ENCODE measurements at regions not wholly inside any gene's neighbourhood (a gene's known extent, or its start where the extent isn't known, plus 50 kb on each side); places are given as distances from the start of the nearest gene placed in this dataset.

- in situ Hi-C loops (cut with MboI) (no loop called here), intact Hi-C loops (cut with micrococcal nuclease) (no loop called here)
- H3K9me1 ChIP-seq (ENCODE audit: control insufficient read depth, insufficient read depth, low read length): no peaks in the 10 kb centered on the region
- no peaks in the 10 kb centered on the region for H3K36me3 ChIP-seq (ENCODE audit: control insufficient read depth, insufficient read depth, low read length)
- H3K27me3 ChIP-seq (ENCODE audit: control insufficient read depth in 2 of 2, insufficient read depth in 2 of 2, low read length in 2 of 2): peaks cover 6 to 86% of the 10 kb centered on the region in 2 experiments; a peak in 3 of 5 replicates
- H3K79me2 ChIP-seq (ENCODE audit: control insufficient read depth, insufficient read depth, low read length): no peaks in the 10 kb centered on the region
- WGBS (ENCODE audit: insufficient coverage, low coverage, missing lambda C conversion rate): 3% methylated on average over 9 of the region's 17 CpGs
- no peaks in the 10 kb centered on the region for H3K9me3 ChIP-seq (replicated peaks; ENCODE audit: control insufficient read depth, insufficient read depth, low read depth, low read length)
- ATAC-seq (no peak), FAIRE-seq (no peak), DNase-seq (ENCODE audit: extremely low read depth in 1 of 4, low spot score in 3 of 4) (no peak)
- peaks cover 0 to 4% of the 10 kb centered on the region in 2 experiments; a peak in 2 of 5 replicates for H3K4me1 ChIP-seq (replicated peaks in 1 of 2; ENCODE audit: control insufficient read depth in 2 of 2, insufficient read depth in 2 of 2, low read length in 2 of 2)
- H4K20me1 ChIP-seq (replicated peaks; ENCODE audit: control insufficient read depth, insufficient read depth, low read length): 0 out of 2 replicates have a peak, but pooled peaks cover 9% of the 10 kb centered on the region
- H3K4me2 ChIP-seq (ENCODE audit: insufficient read depth, low read length): no peak overlapping the region
- H3K27ac ChIP-seq (ENCODE audit: extremely low read depth, low read depth, low read length): no peak overlapping the region
- CTCF ChIA-PET (ENCODE audit: low intra/inter-chr PET ratio): no interaction called here
- POLR2A ChIA-PET: no interaction called here
- no peak overlapping the region for H2AFZ ChIP-seq (ENCODE audit: low read depth, low read length)
- no TSS peak for BruUV-seq (replicated peaks)
- no peak for TF ChIP-seq EP300 (IDR thresholded peaks at IDR 0.05; ENCODE audit: low read length)
- TF ChIP-seq ZNF212 (CRISPR knock-in tag; IDR thresholded peaks at IDR 0.05): no peak
- TF ChIP-seq LCOR (CRISPR knock-in tag; IDR thresholded peaks at IDR 0.05): no peak
- no peak for TF ChIP-seq IFI16 (CRISPR knock-in tag; IDR thresholded peaks at IDR 0.05)
- H3K9ac ChIP-seq (ENCODE audit: insufficient read depth in 1 of 2, low read depth in 2 of 2, low read length in 2 of 2): no peak overlapping the region
- H3K4me3 ChIP-seq: no peak overlapping the region
These were observed 104.6 kb upstream of the PPP1R26 start for GRCh38 chr9:135375001-135375400.

- H3K27me3 ChIP-seq (ENCODE audit: control insufficient read depth in 2 of 2, insufficient read depth in 2 of 2, low read length in 2 of 2): peaks cover 3 to 79% of the 10 kb centered on the region in 2 experiments; a peak in 3 of 5 replicates
- peaks cover 0 to 4% of the 10 kb centered on the region in 2 experiments; a peak in 2 of 5 replicates for H3K4me1 ChIP-seq (replicated peaks in 1 of 2; ENCODE audit: control insufficient read depth in 2 of 2, insufficient read depth in 2 of 2, low read length in 2 of 2)
- intact Hi-C loops (cut with micrococcal nuclease): no loop called here
- 0 out of 2 replicates have a peak, but pooled peaks cover 9% of the 10 kb centered on the region for H4K20me1 ChIP-seq (replicated peaks; ENCODE audit: control insufficient read depth, insufficient read depth, low read length)
- H3K9ac ChIP-seq (ENCODE audit: insufficient read depth in 1 of 2, low read depth in 2 of 2, low read length in 2 of 2): no peak overlapping the region
- no peak overlapping the region for H3K4me2 ChIP-seq (ENCODE audit: insufficient read depth, low read length)
- ChIA-PET POLR2A (interaction anchor here (0.6 kb wide), 1 partner anchor 367 kb away, joined by 3 read pairs; no protein-coding TSS in a partner anchor), CTCF (ENCODE audit: low intra/inter-chr PET ratio) (no interaction called here)
- DNase-seq (ENCODE audit: extremely low read depth in 1 of 4, low spot score in 3 of 4) (no peak), FAIRE-seq (no peak), ATAC-seq (no peak)
- no peaks in the 10 kb centered on the region for H3K79me2 ChIP-seq (ENCODE audit: control insufficient read depth, insufficient read depth, low read length)
- no peak overlapping the region for H2AFZ ChIP-seq (ENCODE audit: low read depth, low read length)
- BruUV-seq (replicated peaks): no TSS peak
- H3K27ac ChIP-seq (ENCODE audit: extremely low read depth, low read depth, low read length): no peak overlapping the region
- no peaks in the 10 kb centered on the region for H3K9me1 ChIP-seq (ENCODE audit: control insufficient read depth, insufficient read depth, low read length)
- whole genome bisulfite sequencing (ENCODE audit: insufficient coverage, low coverage, missing lambda C conversion rate): 3% methylated on average over 21 of the region's 22 CpGs
- H3K9me3 ChIP-seq (replicated peaks; ENCODE audit: control insufficient read depth, insufficient read depth, low read depth, low read length): no peaks in the 10 kb centered on the region; the same call in 1 of the 2 replicates
- H3K4me3 ChIP-seq: no peak overlapping the region
- H3K36me3 ChIP-seq (ENCODE audit: control insufficient read depth, insufficient read depth, low read length): no peaks in the 10 kb centered on the region
- in situ Hi-C loops (cut with MboI): no loop called here
- TF ChIP-seq NCOA6 (IDR thresholded peaks at IDR 0.05): no peak
- TF ChIP-seq ZNF696 (CRISPR knock-in tag; conservative IDR thresholded peaks at IDR 0.05): no peak
- TF ChIP-seq MEIS2 (IDR thresholded peaks at IDR 0.05; ENCODE audit: partially characterized antibody): no peak
- TF ChIP-seq KAT7 (CRISPR knock-in tag; IDR thresholded peaks at IDR 0.05; ENCODE audit: borderline replicate concordance): no peak
- TF ChIP-seq BRD4 (IDR thresholded peaks at IDR 0.05): no peak
- no peak for TF ChIP-seq KAT8 (IDR thresholded peaks at IDR 0.05; ENCODE audit: low read depth)
- no peak for TF ChIP-seq SMC3 (conservative IDR thresholded peaks at IDR 0.05; ENCODE audit: insufficient read depth, low read depth, low read length)
- no peak for TF ChIP-seq SRSF9 (IDR thresholded peaks at IDR 0.05; ENCODE audit: borderline replicate concordance, low read depth, low read length)
- TF ChIP-seq POU5F1 (IDR thresholded peaks at IDR 0.05; ENCODE audit: borderline replicate concordance, low read depth, low read length, partially characterized antibody): no peak
- TF ChIP-seq GTF2F1 (IDR thresholded peaks at IDR 0.05; ENCODE audit: low read depth, low read length): no peak
- TF ChIP-seq SP2 (IDR thresholded peaks at IDR 0.05; ENCODE audit: extremely low read depth, low read depth, low read length, poor library complexity, severe bottlenecking): no peak
- no peak for TF ChIP-seq TSC22D4 (tag; IDR thresholded peaks at IDR 0.05)
- no peak for TF ChIP-seq ZKSCAN8 (CRISPR knock-in tag; IDR thresholded peaks at IDR 0.05)
- no peak for TF ChIP-seq ZSCAN29 (IDR thresholded peaks at IDR 0.05)
These were observed 102.9 kb upstream of the PPP1R26 start for GRCh38 chr9:135376511-135377265.

Measured in K562 (cell line).